ENCODE measurements at regions not wholly inside any gene's neighbourhood (a gene's known extent, or its start where the extent isn't known, plus 50 kb on each side); places are given as distances from the start of the nearest gene placed in this dataset.

DNA sequence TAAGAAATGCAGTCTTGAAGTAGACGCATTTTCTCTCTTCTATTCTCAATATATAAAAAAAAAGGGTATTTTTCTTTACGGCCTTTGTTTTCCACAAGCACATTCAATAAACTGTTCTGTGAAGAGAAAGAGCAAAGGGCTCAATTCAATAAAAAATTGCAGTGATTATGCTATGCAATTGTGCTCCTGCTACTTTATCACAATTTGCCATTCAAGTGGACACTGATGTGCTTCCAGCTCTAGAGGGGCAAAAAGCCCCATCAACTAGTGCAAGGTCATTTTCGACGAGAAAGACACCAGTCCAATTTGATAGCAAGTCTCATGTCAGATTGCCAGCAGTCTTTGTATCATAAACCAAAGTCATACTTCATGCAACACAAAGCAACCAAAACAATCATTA lies 82.6 kb upstream of the THSD7A start:
- TF ChIP-seq, protein P1, sequence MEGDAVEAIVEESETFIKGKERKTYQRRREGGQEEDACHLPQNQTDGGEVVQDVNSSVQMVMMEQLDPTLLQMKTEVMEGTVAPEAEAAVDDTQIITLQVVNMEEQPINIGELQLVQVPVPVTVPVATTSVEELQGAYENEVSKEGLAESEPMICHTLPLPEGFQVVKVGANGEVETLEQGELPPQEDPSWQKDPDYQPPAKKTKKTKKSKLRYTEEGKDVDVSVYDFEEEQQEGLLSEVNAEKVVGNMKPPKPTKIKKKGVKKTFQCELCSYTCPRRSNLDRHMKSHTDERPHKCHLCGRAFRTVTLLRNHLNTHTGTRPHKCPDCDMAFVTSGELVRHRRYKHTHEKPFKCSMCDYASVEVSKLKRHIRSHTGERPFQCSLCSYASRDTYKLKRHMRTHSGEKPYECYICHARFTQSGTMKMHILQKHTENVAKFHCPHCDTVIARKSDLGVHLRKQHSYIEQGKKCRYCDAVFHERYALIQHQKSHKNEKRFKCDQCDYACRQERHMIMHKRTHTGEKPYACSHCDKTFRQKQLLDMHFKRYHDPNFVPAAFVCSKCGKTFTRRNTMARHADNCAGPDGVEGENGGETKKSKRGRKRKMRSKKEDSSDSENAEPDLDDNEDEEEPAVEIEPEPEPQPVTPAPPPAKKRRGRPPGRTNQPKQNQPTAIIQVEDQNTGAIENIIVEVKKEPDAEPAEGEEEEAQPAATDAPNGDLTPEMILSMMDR (conservative IDR thresholded peaks at IDR 0.05 in 1 of 2, IDR thresholded peaks at IDR 0.05 in 1 of 2; ENCODE audit: low read depth in 1 of 2, low read length in 2 of 2): no peak
- TF ChIP-seq EZH2 (IDR thresholded peaks at IDR 0.05; ENCODE audit: low read length, missing control alignments): no peak

All from fibroblast of lung (primary cell).